GM12892 (cell line): ENCODE measurements at regions not wholly inside any gene's neighbourhood (a gene's known extent, or its start where the extent isn't known, plus 50 kb on each side); places are given as distances from the start of the nearest gene placed in this dataset.
"Not testable (repeated sequence)": the region's sequence is repeated elsewhere in the genome, so short reads cannot be mapped to it uniquely, and the experiment has no call there.

Experiments used
- DNase-seq: peaks from one replicate; pipeline ENCODE4 v3.0.0; 2011; ENCODE audit not compliant: insufficient read length
- FAIRE-seq: peaks from 2 replicates; lab custom pipeline; 2011; peaks lifted over from hg19 to GRCh38; lab: Jason Lieb, UNC
- POLR2A ChIP-seq: IDR thresholded peaks from 2 replicates; pipeline ENCODE4 v1.6.1; 2011; ENCODE audit warnings: low read depth, low read length, control low read depth
- POLR2AphosphoS5 ChIP-seq: IDR thresholded peaks from 2 replicates; pipeline ENCODE4 v1.6.1; 2011; ENCODE audit warnings: low read depth, low read length, control low read depth
- TAF1 ChIP-seq: IDR thresholded peaks from 2 replicates; pipeline ENCODE4 v1.6.1; 2011; ENCODE audit warnings: low read depth, mild to moderate bottlenecking, control low read depth, low read length, borderline replicate concordance

GRCh38 chr6:33885132-33886057 is 81.6 kb upstream of the MLN start:
- FAIRE-seq (no peak), DNase-seq (no peak)
- no peak for TF ChIP-seq POLR2A
- no peak for TF ChIP-seq TAF1
- no peak for TF ChIP-seq POLR2AphosphoS5

GRCh38 chr6:33883621-33884020 is 79.8 kb upstream of the MLN start:
- not testable (repeated sequence) for FAIRE-seq, DNase-seq

- DNase-seq = no peak
- no peak for FAIRE-seq
- TF ChIP-seq POLR2A (no peak), POLR2AphosphoS5 (no peak), TAF1 (no peak)
These were observed 78.4 kb upstream of the MLN start for GRCh38 chr6:33882154-33882553.

GRCh38 chr6:33880766-33881165 is 77.0 kb upstream of the MLN start:
- DNase-seq (no peak), FAIRE-seq (no peak)
- TF ChIP-seq POLR2AphosphoS5 (no peak), POLR2A (no peak), TAF1 (no peak)

GRCh38 chr6:33880104-33880678 is 76.4 kb upstream of the MLN start:
- FAIRE-seq (no peak), DNase-seq (no peak)
- TF ChIP-seq POLR2AphosphoS5 (no peak), TAF1 (no peak), POLR2A (no peak)

- FAIRE-seq = no peak
- no peak for DNase-seq
- no peak for TF ChIP-seq POLR2A
- no peak for TF ChIP-seq POLR2AphosphoS5
- TF ChIP-seq TAF1 = no peak
These were observed 74.8 kb upstream of the MLN start for GRCh38 chr6:33878562-33878961.

- TF ChIP-seq POLR2AphosphoS5 = no peak
- TF ChIP-seq POLR2A = no peak
- no peak for TF ChIP-seq TAF1
- FAIRE-seq (no peak), DNase-seq (no peak)
These were observed 74.3 kb upstream of the MLN start for GRCh38 chr6:33877982-33878535.

- DNase-seq = no peak
- TF ChIP-seq POLR2AphosphoS5 (no peak), POLR2A (no peak), TAF1 (no peak)
- no peak for FAIRE-seq
These were observed 71.9 kb upstream of the MLN start for GRCh38 chr6:33875696-33876095.

- no peak for TF ChIP-seq POLR2A
- no peak for TF ChIP-seq POLR2AphosphoS5
- TF ChIP-seq TAF1 = no peak
- DNase-seq (no peak), FAIRE-seq (no peak)
These were observed 71.4 kb upstream of the MLN start for GRCh38 chr6:33875141-33875581.

- no peak for FAIRE-seq
- TF ChIP-seq POLR2AphosphoS5 (no peak), POLR2A (no peak), TAF1 (no peak)
- DNase-seq = no peak
These were observed 70.4 kb upstream of the MLN start for GRCh38 chr6:33874136-33874760.

- no peak for DNase-seq
- TF ChIP-seq TAF1 = no peak
- TF ChIP-seq POLR2AphosphoS5 = no peak
- no peak for TF ChIP-seq POLR2A
- no peak for FAIRE-seq
These were observed 69.0 kb upstream of the MLN start for GRCh38 chr6:33872761-33873160.

- no peak for DNase-seq
- FAIRE-seq = no peak
- TF ChIP-seq POLR2A = no peak
- no peak for TF ChIP-seq POLR2AphosphoS5
- TF ChIP-seq TAF1 = no peak
These were observed 66.1 kb upstream of the MLN start for GRCh38 chr6:33869826-33870423.
